ENCODE measurements at regions not wholly inside any gene's neighbourhood (a gene's known extent, or its start where the extent isn't known, plus 50 kb on each side); places are given as distances from the start of the nearest gene placed in this dataset.

DNA sequence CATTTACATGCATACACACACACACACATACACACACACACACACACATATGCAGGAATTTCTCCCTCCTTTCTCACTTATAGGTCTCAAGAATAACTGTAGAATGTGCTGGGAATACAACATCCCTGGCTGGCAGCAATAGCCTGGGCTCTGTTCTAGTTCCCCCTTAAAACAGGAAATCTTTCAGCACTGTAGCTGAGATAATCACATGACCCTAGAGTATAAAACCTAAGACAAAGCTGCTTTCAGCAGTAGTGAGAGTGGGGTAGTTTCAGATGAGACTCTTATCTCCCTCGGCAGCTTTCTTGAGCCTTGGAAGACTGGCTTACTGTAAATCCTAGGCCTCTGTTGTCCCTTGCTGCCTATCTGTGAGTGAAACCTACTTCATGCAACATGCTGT lies 137.4 kb upstream of the AKR1E2 start:
- no peak for TF ChIP-seq CTCF (IDR thresholded peaks at IDR 0.05)
- TF ChIP-seq, protein P1, sequence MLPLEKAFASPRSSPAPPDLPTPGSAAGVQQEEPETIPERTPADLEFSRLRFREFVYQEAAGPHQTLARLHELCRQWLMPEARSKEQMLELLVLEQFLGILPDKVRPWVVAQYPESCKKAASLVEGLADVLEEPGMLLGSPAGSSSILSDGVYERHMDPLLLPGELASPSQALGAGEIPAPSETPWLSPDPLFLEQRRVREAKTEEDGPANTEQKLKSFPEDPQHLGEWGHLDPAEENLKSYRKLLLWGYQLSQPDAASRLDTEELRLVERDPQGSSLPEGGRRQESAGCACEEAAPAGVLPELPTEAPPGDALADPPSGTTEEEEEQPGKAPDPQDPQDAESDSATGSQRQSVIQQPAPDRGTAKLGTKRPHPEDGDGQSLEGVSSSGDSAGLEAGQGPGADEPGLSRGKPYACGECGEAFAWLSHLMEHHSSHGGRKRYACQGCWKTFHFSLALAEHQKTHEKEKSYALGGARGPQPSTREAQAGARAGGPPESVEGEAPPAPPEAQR (CRISPR knock-in tag; IDR thresholded peaks at IDR 0.05): no peak
- TF ChIP-seq, protein P2, sequence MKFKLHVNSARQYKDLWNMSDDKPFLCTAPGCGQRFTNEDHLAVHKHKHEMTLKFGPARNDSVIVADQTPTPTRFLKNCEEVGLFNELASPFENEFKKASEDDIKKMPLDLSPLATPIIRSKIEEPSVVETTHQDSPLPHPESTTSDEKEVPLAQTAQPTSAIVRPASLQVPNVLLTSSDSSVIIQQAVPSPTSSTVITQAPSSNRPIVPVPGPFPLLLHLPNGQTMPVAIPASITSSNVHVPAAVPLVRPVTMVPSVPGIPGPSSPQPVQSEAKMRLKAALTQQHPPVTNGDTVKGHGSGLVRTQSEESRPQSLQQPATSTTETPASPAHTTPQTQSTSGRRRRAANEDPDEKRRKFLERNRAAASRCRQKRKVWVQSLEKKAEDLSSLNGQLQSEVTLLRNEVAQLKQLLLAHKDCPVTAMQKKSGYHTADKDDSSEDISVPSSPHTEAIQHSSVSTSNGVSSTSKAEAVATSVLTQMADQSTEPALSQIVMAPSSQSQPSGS (CRISPR knock-in tag; IDR thresholded peaks at IDR 0.05; ENCODE audit: borderline replicate concordance, low read depth): no peak
- no peak for TF ChIP-seq FOXP1 (CRISPR knock-in tag; IDR thresholded peaks at IDR 0.05; ENCODE audit: borderline replicate concordance)
- TF ChIP-seq, protein P3, sequence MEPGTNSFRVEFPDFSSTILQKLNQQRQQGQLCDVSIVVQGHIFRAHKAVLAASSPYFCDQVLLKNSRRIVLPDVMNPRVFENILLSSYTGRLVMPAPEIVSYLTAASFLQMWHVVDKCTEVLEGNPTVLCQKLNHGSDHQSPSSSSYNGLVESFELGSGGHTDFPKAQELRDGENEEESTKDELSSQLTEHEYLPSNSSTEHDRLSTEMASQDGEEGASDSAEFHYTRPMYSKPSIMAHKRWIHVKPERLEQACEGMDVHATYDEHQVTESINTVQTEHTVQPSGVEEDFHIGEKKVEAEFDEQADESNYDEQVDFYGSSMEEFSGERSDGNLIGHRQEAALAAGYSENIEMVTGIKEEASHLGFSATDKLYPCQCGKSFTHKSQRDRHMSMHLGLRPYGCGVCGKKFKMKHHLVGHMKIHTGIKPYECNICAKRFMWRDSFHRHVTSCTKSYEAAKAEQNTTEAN (CRISPR knock-in tag; IDR thresholded peaks at IDR 0.05): no peak
- TF ChIP-seq NFYB (CRISPR knock-in tag; conservative IDR thresholded peaks at IDR 0.05; ENCODE audit: low read depth): no peak
- no peak for TF ChIP-seq NR2C2 (CRISPR knock-in tag; IDR thresholded peaks at IDR 0.05)
- TF ChIP-seq E2F1 (CRISPR knock-in tag; IDR thresholded peaks at IDR 0.05): no peak
- TF ChIP-seq ZNF423 (CRISPR knock-in tag; IDR thresholded peaks at IDR 0.05): no peak
- TF ChIP-seq FOXJ3 (CRISPR knock-in tag; IDR thresholded peaks at IDR 0.05; ENCODE audit: borderline replicate concordance): no peak
